Sigmoid colon (tissue), 6 donors: ENCODE measurements at regions not wholly inside any gene's neighbourhood (a gene's known extent, or its start where the extent isn't known, plus 50 kb on each side); places are given as distances from the start of the nearest gene placed in this dataset.

Experiments
- DNase-seq: peaks from one replicate; pipeline ENCODE4 v3.0.0-alpha.2; 2019
- H3K27ac ChIP-seq, 4 donors: fragments of 200-600 bp; sonication (generic); one replicate each; pipeline ENCODE4 v1.5.1; 2016 to 2019; ENCODE audit warnings: mild to moderate bottlenecking in 1 of 4
- H3K27me3 ChIP-seq, 3 donors: fragments of 200-600 bp; sonication (generic); one replicate each; pipeline ENCODE4 v1.5.1; 2019; ENCODE audit warnings: mild to moderate bottlenecking in 1 of 3
- H3K36me3 ChIP-seq, 4 donors: fragments of 200-600 bp; sonication (generic); one replicate each; pipeline ENCODE4 v1.5.1; 2016 to 2019
- H3K4me1 ChIP-seq, 4 donors: fragments of 200-600 bp; sonication (generic); one replicate each; pipeline ENCODE4 v1.5.1; 2017 to 2019
- H3K4me3 ChIP-seq, 4 donors: fragments of 200-600 bp; sonication (generic); one replicate each; pipeline ENCODE4 v1.5.1; 2017 to 2019; ENCODE audit warnings: mild to moderate bottlenecking in 2 of 4, moderate library complexity in 1 of 4
- H3K9me3 ChIP-seq, 4 donors: fragments of 200-600 bp in 3 of 4; sonication (generic) in 3 of 4; one replicate each; pipeline versions ENCODE4 v1.5.1 to v1.6.1; 2013 to 2019
- CTCF ChIP-seq, 4 experiments: fragments of 450-650 bp in 3 of 4; fragments of 200-600 bp in 1 of 4; IDR thresholded peaks; one replicate each; pipeline ENCODE4 v1.5.1; 2016 to 2019; ENCODE audit warnings: antibody characterized with exemption in 4 of 4, mild to moderate bottlenecking in 3 of 4, moderate library complexity in 2 of 4
- EP300 ChIP-seq, 4 donors: sonication (generic); formaldehyde crosslinking; IDR thresholded peaks; one replicate each; pipeline ENCODE4 v1.6.1; 2017; ENCODE audit warnings: antibody characterized with exemption in 4 of 4
- POLR2A ChIP-seq, 2 donors: fragments of 450-650 bp; IDR thresholded peaks; one replicate each; pipeline ENCODE4 v1.6.1; 2016; ENCODE audit warnings: antibody characterized with exemption in 2 of 2, mild to moderate bottlenecking in 2 of 2, moderate library complexity in 2 of 2
- POLR2AphosphoS5 ChIP-seq, 4 donors: sonication (generic); formaldehyde crosslinking; IDR thresholded peaks; one replicate each; pipeline ENCODE4 v1.6.1; 2017; ENCODE audit warnings: antibody characterized with exemption in 4 of 4
- WGBS, 2 donors: extraction: QIAGEN DNeasy Blood & Tissue Kit; methylation state at CpG; one replicate each; pipeline ENCODE4 v1.1.7; 2013; 5-methylcytosine and 5-hydroxymethylcytosine counted together
- intact Hi-C: fragments of 100-400 bp; cut with DNase I; formaldehyde crosslinking; loops from one replicate; pipeline ENCODE4 v1.15.1; 2023
- donor health status: healthy with polysubstance abuse.
- donor health status: healthy.

GRCh38 chr4:130814896-130815295 lies 1718.9 kb downstream of the C4orf33 start:
- H3K27me3 ChIP-seq = no peaks in the 10 kb centered on the region
- no peak for DNase-seq
- intact Hi-C loops = no loop called here
- H3K4me3 ChIP-seq = no peak overlapping the region
- TF ChIP-seq POLR2AphosphoS5 (IDR thresholded peaks at IDR 0.05) = no peak
- TF ChIP-seq POLR2A (IDR thresholded peaks at IDR 0.05) = no peak
- no peak for TF ChIP-seq EP300 (IDR thresholded peaks at IDR 0.05)
- no peak for TF ChIP-seq CTCF (IDR thresholded peaks at IDR 0.05)
- no peaks in the 10 kb centered on the region for H3K36me3 ChIP-seq
- H3K27ac ChIP-seq = no peak overlapping the region
- H3K4me1 ChIP-seq = no peaks in the 10 kb centered on the region
- H3K9me3 ChIP-seq = no peaks in the 10 kb centered on the region

- intact Hi-C loops = loop anchor here (1.0 kb wide), 1 partner anchor 13 kb away; no protein-coding TSS in a partner anchor
- no peak for DNase-seq
- TF ChIP-seq EP300 (IDR thresholded peaks at IDR 0.05) = no peak
- Histone ChIP-seq H3K27me3 (no peaks in the 10 kb centered on the region), H3K27ac (no peak overlapping the region), H3K36me3 (no peaks in the 10 kb centered on the region), H3K4me1 (no peaks in the 10 kb centered on the region), H3K4me3 (no peak overlapping the region), H3K9me3 (no peaks in the 10 kb centered on the region)
- 14 to 58% methylated on average over 1 of the region's 1 CpG for whole genome bisulfite sequencing, 2 donors
Measured at GRCh38 chr4:130820448-130820847, 1724.5 kb downstream of the C4orf33 start.

- WGBS, 2 donors = 85 to 88% methylated on average over 2 of the region's 2 CpGs
- H3K4me3 ChIP-seq = no peak overlapping the region
- H3K4me1 ChIP-seq = no peaks in the 10 kb centered on the region
- H3K27me3 ChIP-seq = no peaks in the 10 kb centered on the region
- no peak for DNase-seq
- H3K36me3 ChIP-seq = no peaks in the 10 kb centered on the region
- H3K27ac ChIP-seq = no peak overlapping the region
- TF ChIP-seq POLR2A (IDR thresholded peaks at IDR 0.05) (no peak), EP300 (IDR thresholded peaks at IDR 0.05) (no peak), CTCF (IDR thresholded peaks at IDR 0.05) (no peak), POLR2AphosphoS5 (IDR thresholded peaks at IDR 0.05) (no peak)
- no peaks in the 10 kb centered on the region for H3K9me3 ChIP-seq
- intact Hi-C loops = no loop called here
Measured at GRCh38 chr4:130825284-130825683, 1729.3 kb downstream of the C4orf33 start.

- intact Hi-C loops = no loop called here
- Histone ChIP-seq H3K4me1 (peaks cover 0 to 11% (median 0%) of the 10 kb centered on the region in 4 donors), H3K27ac (no peak overlapping the region), H3K4me3 (no peak overlapping the region), H3K9me3 (no peaks in the 10 kb centered on the region), H3K27me3 (no peaks in the 10 kb centered on the region), H3K36me3 (no peaks in the 10 kb centered on the region)
- no peak for DNase-seq
- WGBS, 2 donors = 13 to 65% methylated on average over 5 of the region's 5 CpGs
- TF ChIP-seq EP300 (IDR thresholded peaks at IDR 0.05) (no peak), CTCF (IDR thresholded peaks at IDR 0.05) (no peak), POLR2A (IDR thresholded peaks at IDR 0.05) (no peak), POLR2AphosphoS5 (IDR thresholded peaks at IDR 0.05) (no peak)
Measured at GRCh38 chr4:130850019-130850524, 1754.1 kb downstream of the C4orf33 start.

- no peak overlapping the region for H3K27ac ChIP-seq
- no peaks in the 10 kb centered on the region for H3K36me3 ChIP-seq
- H3K4me1 ChIP-seq = peaks cover 0 to 11% (median 0%) of the 10 kb centered on the region in 4 donors
- no peak for TF ChIP-seq POLR2AphosphoS5 (IDR thresholded peaks at IDR 0.05)
- no peak for TF ChIP-seq EP300 (IDR thresholded peaks at IDR 0.05)
- intact Hi-C loops = no loop called here
- no peaks in the 10 kb centered on the region for H3K9me3 ChIP-seq
- 85 to 88% methylated on average over 2 of the region's 2 CpGs for WGBS, 2 donors
- no peaks in the 10 kb centered on the region for H3K27me3 ChIP-seq
- no peak for DNase-seq
- H3K4me3 ChIP-seq = no peak overlapping the region
Measured at GRCh38 chr4:130851107-130851506, 1755.2 kb downstream of the C4orf33 start.

GRCh38 chr4:130851932-130852331 lies 1756.0 kb downstream of the C4orf33 start:
- Histone ChIP-seq H3K9me3 (no peaks in the 10 kb centered on the region), H3K4me1 (peaks cover 0 to 11% (median 0%) of the 10 kb centered on the region in 4 donors), H3K36me3 (no peaks in the 10 kb centered on the region), H3K4me3 (no peak overlapping the region), H3K27ac (no peak overlapping the region), H3K27me3 (no peaks in the 10 kb centered on the region)
- 88 to 92% methylated on average over 3 of the region's 3 CpGs for WGBS, 2 donors
- intact Hi-C loops = no loop called here
- no peak for DNase-seq
- TF ChIP-seq POLR2A (IDR thresholded peaks at IDR 0.05) (no peak), POLR2AphosphoS5 (IDR thresholded peaks at IDR 0.05) (no peak), EP300 (IDR thresholded peaks at IDR 0.05) (no peak), CTCF (IDR thresholded peaks at IDR 0.05) (no peak)
